SK-N-SH (cell line): ENCODE measurements at regions not wholly inside any gene's neighbourhood (a gene's known extent, or its start where the extent isn't known, plus 50 kb on each side); places are given as distances from the start of the nearest gene placed in this dataset.

ENCODE experiments used
- CTCF ChIA-PET: fragments of 300-600, 350-600 bp; formaldehyde crosslinking; extraction: SDS; loops from one replicate; lab custom pipeline; 2021; lab: Yijun Ruan, JAX
- POLR2A ChIA-PET: fragments of 350-600 bp; sonication (Branson Sonifier 250); formaldehyde crosslinking; extraction: SDS; loops from one replicate; lab custom pipeline; 2020; ENCODE audit warnings: antibody characterized with exemption, inconsistent platforms; lab: Yijun Ruan, JAX
- DNase-seq: peaks from one replicate; pipeline ENCODE4 v3.0.0; 2012
- H2AFZ ChIP-seq: fragments of 200-600 bp; sonication (generic); 2 replicates; pipeline ENCODE4 v1.8.1; 2016; ENCODE audit warnings: antibody characterized with exemption, mild to moderate bottlenecking, low read depth
- H3F3A ChIP-seq: fragments of 200-600 bp; sonication (generic); replicated peaks from 2 replicates; pipeline ENCODE3; 2016; ENCODE audit warnings: antibody characterized with exemption, mild to moderate bottlenecking; ENCODE audit not compliant: insufficient read depth
- H3K27ac ChIP-seq, 2 experiments: fragments of 200-500 bp in 1 of 2; fragments of 200-600 bp in 1 of 2; sonication (Bioruptor generic) in 1 of 2; sonication (generic), shearing (Covaris generic) in 1 of 2; 2 replicates each; pipeline versions ENCODE4 v1.5.1 to v1.6.1; 2014 to 2016; ENCODE audit warnings: low read depth in 2 of 2, inconsistent platforms in 1 of 2, low read length in 1 of 2, mild to moderate bottlenecking in 1 of 2, mixed read lengths in 1 of 2
- H3K27me3 ChIP-seq: fragments of 200-600 bp; sonication (generic), shearing (Covaris generic); 2 replicates; pipeline ENCODE4 v1.6.1; 2016; ENCODE audit warnings: mixed run types; ENCODE audit not compliant: insufficient read depth
- H3K36me3 ChIP-seq, 2 experiments: fragments of 200-500 bp in 1 of 2; fragments of 200-600 bp in 1 of 2; sonication (Bioruptor generic) in 1 of 2; sonication (generic) in 1 of 2; replicated peaks in 1 of 2; 2 replicates each; pipeline versions ENCODE3 to v1.5.1; 2014 to 2016; ENCODE audit warnings: low read length in 1 of 2, mild to moderate bottlenecking in 1 of 2; ENCODE audit not compliant: insufficient read depth in 2 of 2, control insufficient read depth in 1 of 2
- H3K4me1 ChIP-seq, 2 experiments: fragments of 200-500 bp in 1 of 2; fragments of 200-600 bp in 1 of 2; sonication (Bioruptor generic) in 1 of 2; sonication (generic), shearing (Covaris generic) in 1 of 2; 2 replicates each; pipeline versions ENCODE4 v1.5.1 to v1.6.1; 2014 to 2016; ENCODE audit warnings: low read depth in 1 of 2, low read length in 1 of 2, mixed run types in 1 of 2; ENCODE audit not compliant: insufficient read depth in 2 of 2, control insufficient read depth in 1 of 2
- H3K4me2 ChIP-seq: fragments of 200-600 bp; sonication (generic), shearing (Covaris generic); 2 replicates; pipeline ENCODE4 v1.6.1; 2017; ENCODE audit warnings: mixed run types
- H3K4me3 ChIP-seq, 2 experiments: fragments of 200-500 bp in 1 of 2; fragments of 200-600 bp in 1 of 2; sonication (Bioruptor generic) in 1 of 2; sonication (generic), shearing (Covaris generic) in 1 of 2; 2 replicates each; pipeline versions ENCODE4 v1.5.1 to v1.8.1; 2014 to 2016; ENCODE audit warnings: low read depth in 2 of 2, inconsistent platforms in 1 of 2, low read length in 1 of 2, mild to moderate bottlenecking in 1 of 2, mixed read lengths in 1 of 2, moderate library complexity in 1 of 2
- H3K79me2 ChIP-seq: fragments of 200-600 bp; sonication (generic); 2 replicates; pipeline ENCODE4 v1.8.1; 2017; ENCODE audit warnings: mild to moderate bottlenecking; ENCODE audit not compliant: insufficient read depth
- H3K9ac ChIP-seq: fragments of 200-600 bp; sonication (generic); 2 replicates; pipeline ENCODE4 v1.6.1; 2017; ENCODE audit warnings: mixed run types
- H3K9me2 ChIP-seq: fragments of 200-600 bp; sonication (generic); 2 replicates; pipeline ENCODE4 v1.6.1; 2017; ENCODE audit warnings: mixed run types
- H3K9me3 ChIP-seq: fragments of 200-600 bp; sonication (generic); 2 replicates; pipeline ENCODE4 v1.6.1; 2017; ENCODE audit warnings: mixed run types, mild to moderate bottlenecking, moderate library complexity
- H4K20me1 ChIP-seq: fragments of 200-600 bp; sonication (generic); 2 replicates; pipeline ENCODE4 v1.6.1; 2017; ENCODE audit warnings: mild to moderate bottlenecking, mixed run types; ENCODE audit not compliant: insufficient read depth
- CHD2 ChIP-seq: fragments of 150-350 bp; IDR thresholded peaks from 2 replicates; pipeline ENCODE4 v1.6.1; 2018; ENCODE audit warnings: low read length; ENCODE audit not compliant: partially characterized antibody
- EP300 ChIP-seq, 2 experiments: IDR thresholded peaks; 2 replicates each; pipeline versions ENCODE4 v1.4.0 to v1.6.1; 2012; ENCODE audit warnings: borderline replicate concordance in 1 of 2, low read depth in 1 of 2, low read length in 1 of 2
- EZH2phosphoT487 ChIP-seq: fragments of 200-600 bp; sonication (generic); IDR thresholded peaks from 2 replicates; pipeline ENCODE4 v1.6.1; 2017; ENCODE audit warnings: low read depth, mixed run types, mild to moderate bottlenecking, antibody characterized with exemption, moderate library complexity, borderline replicate concordance
- FOSL2 ChIP-seq: IDR thresholded peaks from 2 replicates; pipeline ENCODE4 v1.4.0; 2012; ENCODE audit warnings: low read depth, mild to moderate bottlenecking, moderate library complexity, borderline replicate concordance
- FOXM1 ChIP-seq: IDR thresholded peaks from 2 replicates; pipeline ENCODE4 v1.4.0; 2012; ENCODE audit warnings: low read depth, mild to moderate bottlenecking
- GABPA ChIP-seq: IDR thresholded peaks from 2 replicates; pipeline ENCODE4 v1.4.0; 2012; ENCODE audit warnings: low read depth, mild to moderate bottlenecking
- MEF2A ChIP-seq: IDR thresholded peaks from 2 replicates; pipeline ENCODE4 v1.4.0; 2012; ENCODE audit warnings: low read depth, borderline replicate concordance
- MXI1 ChIP-seq: IDR thresholded peaks from 2 replicates; pipeline ENCODE4 v1.6.1; 2012; ENCODE audit warnings: mild to moderate bottlenecking, low read depth, low read length, improper control_type of control experiment
- NFIC ChIP-seq: IDR thresholded peaks from 2 replicates; pipeline ENCODE4 v1.4.0; 2012; ENCODE audit warnings: borderline replicate concordance
- PBX3 ChIP-seq: IDR thresholded peaks from 2 replicates; pipeline ENCODE4; 2012
- POLR2AphosphoS5 ChIP-seq: IDR thresholded peaks from 2 replicates; pipeline ENCODE4 v1.6.1; 2012; ENCODE audit warnings: low read depth, low read length
- RAD21 ChIP-seq: IDR thresholded peaks from 2 replicates; pipeline ENCODE4 v1.6.1; 2012; ENCODE audit warnings: mild to moderate bottlenecking, low read length
- RCOR1 ChIP-seq: fragments of 150-350 bp; IDR thresholded peaks from 2 replicates; pipeline ENCODE4 v1.6.1; 2017; ENCODE audit warnings: antibody characterized with exemption, low read length
- REST ChIP-seq: IDR thresholded peaks from 2 replicates; pipeline ENCODE4 v1.6.1; 2012; ENCODE audit warnings: mild to moderate bottlenecking, low read depth, low read length, moderate library complexity
- RXRA ChIP-seq: IDR thresholded peaks from 2 replicates; pipeline ENCODE4 v1.4.0; 2012; ENCODE audit warnings: low read depth, mild to moderate bottlenecking, borderline replicate concordance
- SMC3 ChIP-seq: IDR thresholded peaks from 2 replicates; pipeline ENCODE4 v1.6.1; 2012; ENCODE audit warnings: low read depth, low read length, improper control_type of control experiment
- TAF1 ChIP-seq: IDR thresholded peaks from 2 replicates; pipeline ENCODE4 v1.6.1; 2012; ENCODE audit warnings: low read depth, mild to moderate bottlenecking, low read length, moderate library complexity, borderline replicate concordance
- USF1 ChIP-seq: IDR thresholded peaks from 2 replicates; pipeline ENCODE4 v1.4.0; 2012; ENCODE audit warnings: low read depth, borderline replicate concordance
- ZBTB33 ChIP-seq: IDR thresholded peaks from 2 replicates; pipeline ENCODE4 v1.4.0; 2012; ENCODE audit warnings: low read depth, borderline replicate concordance
- WGBS: methylation state at CpG from one replicate; pipeline ENCODE4 v1.1.6; 2017; ENCODE audit warnings: low lambda C conversion rate; 5-methylcytosine and 5-hydroxymethylcytosine counted together

GRCh38 chr12:91988086-91988923 lies 157.3 kb downstream of the BTG1 start:
- POLR2A ChIA-PET: no interaction called here

More at GRCh38 chr12:91988086-91988923, 157.3 kb downstream of the BTG1 start:
- H3K79me2 ChIP-seq: no peaks in the 10 kb centered on the region
- H2AFZ ChIP-seq: no peak overlapping the region
- no peaks in the 10 kb centered on the region for H3K36me3 ChIP-seq
- DNase-seq: no peak
- 90% methylated on average over 7 of the region's 7 CpGs for WGBS
- H3K27ac ChIP-seq: no peak overlapping the region; a peak in 1 of 4 replicates
- H3K9me2 ChIP-seq: no peaks in the 10 kb centered on the region
- no peak overlapping the region for H3K4me2 ChIP-seq
- H3K9ac ChIP-seq: no peak overlapping the region
- TF ChIP-seq EP300 (IDR thresholded peaks at IDR 0.05; ENCODE audit: borderline replicate concordance in 1 of 2, low read depth in 1 of 2, low read length in 1 of 2) (no peak), FOXM1 (no peak), RCOR1 (no peak), EZH2phosphoT487 (no peak), REST (no peak), GABPA (no peak), POLR2AphosphoS5 (no peak), USF1 (no peak), TAF1 (no peak), SMC3 (no peak), RAD21 (no peak), NFIC (no peak), ZBTB33 (no peak), MEF2A (no peak), MXI1 (no peak), PBX3 (no peak), CHD2 (no peak), RXRA (no peak), FOSL2 (no peak)
- TF ChIP-seq, all 33 proteins: peak for 0
- H3K4me1 ChIP-seq: peaks cover 14 to 34% of the 10 kb centered on the region in 2 experiments
- CTCF ChIA-PET: no interaction called here
- peaks cover 9% of the 10 kb centered on the region for H3F3A ChIP-seq
- H3K4me3 ChIP-seq: no peak overlapping the region
- no peaks in the 10 kb centered on the region for H4K20me1 ChIP-seq
- H3K27me3 ChIP-seq: no peaks in the 10 kb centered on the region
- H3K9me3 ChIP-seq: no peaks in the 10 kb centered on the region
